ENCODE measurements at regions not wholly inside any gene's neighbourhood (a gene's known extent, or its start where the extent isn't known, plus 50 kb on each side); places are given as distances from the start of the nearest gene placed in this dataset.
A peak's percentile ranks its signal among the peaks of the same experiment; 100 is the strongest.
"Not testable (repeated sequence)": the region's sequence is repeated elsewhere in the genome, so short reads cannot be mapped to it uniquely, and the experiment has no call there.

DNA sequence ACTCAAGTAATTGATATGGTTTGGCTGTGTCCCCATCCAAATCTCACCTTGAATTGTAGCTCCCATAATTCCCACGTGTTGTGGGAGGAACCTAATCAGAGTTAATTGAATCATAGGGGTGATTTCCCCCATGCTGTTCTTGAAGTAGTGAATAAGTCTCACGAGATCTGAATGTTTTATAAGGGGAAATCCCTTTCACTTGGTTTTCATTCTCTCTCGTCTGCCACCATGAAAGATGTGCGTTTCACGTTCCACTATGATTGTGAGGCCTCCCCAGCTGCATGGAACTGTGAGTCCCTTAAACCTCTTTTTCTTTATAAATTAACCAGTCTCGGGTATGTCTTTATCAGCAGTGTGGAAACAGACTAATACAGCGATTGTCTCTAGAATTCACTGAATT lies 135.4 kb downstream of the BACH1 start (continued):
- TF ChIP-seq, protein P1, sequence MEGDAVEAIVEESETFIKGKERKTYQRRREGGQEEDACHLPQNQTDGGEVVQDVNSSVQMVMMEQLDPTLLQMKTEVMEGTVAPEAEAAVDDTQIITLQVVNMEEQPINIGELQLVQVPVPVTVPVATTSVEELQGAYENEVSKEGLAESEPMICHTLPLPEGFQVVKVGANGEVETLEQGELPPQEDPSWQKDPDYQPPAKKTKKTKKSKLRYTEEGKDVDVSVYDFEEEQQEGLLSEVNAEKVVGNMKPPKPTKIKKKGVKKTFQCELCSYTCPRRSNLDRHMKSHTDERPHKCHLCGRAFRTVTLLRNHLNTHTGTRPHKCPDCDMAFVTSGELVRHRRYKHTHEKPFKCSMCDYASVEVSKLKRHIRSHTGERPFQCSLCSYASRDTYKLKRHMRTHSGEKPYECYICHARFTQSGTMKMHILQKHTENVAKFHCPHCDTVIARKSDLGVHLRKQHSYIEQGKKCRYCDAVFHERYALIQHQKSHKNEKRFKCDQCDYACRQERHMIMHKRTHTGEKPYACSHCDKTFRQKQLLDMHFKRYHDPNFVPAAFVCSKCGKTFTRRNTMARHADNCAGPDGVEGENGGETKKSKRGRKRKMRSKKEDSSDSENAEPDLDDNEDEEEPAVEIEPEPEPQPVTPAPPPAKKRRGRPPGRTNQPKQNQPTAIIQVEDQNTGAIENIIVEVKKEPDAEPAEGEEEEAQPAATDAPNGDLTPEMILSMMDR (conservative IDR thresholded peaks at IDR 0.05; ENCODE audit: low read depth, low read length) = no peak

DNA sequence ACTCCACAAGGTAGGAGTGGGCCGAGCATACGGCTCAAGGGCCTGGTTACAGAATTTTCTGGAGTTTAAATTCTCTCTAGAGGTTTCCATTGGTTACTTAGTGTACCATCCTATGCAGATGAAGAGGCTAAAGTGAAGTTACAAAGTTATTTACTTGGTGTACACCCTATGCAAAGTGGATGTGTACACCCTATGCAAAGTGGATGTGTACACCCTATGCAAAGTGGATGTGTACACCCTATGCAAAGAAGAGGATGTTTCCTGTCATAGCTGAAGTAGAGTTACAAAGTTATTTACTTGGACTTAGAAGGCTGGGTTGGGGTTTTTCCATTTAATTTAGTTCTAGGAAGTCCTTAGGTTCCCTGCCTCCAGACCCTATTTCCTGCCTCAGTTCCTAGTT lies 136.3 kb downstream of the BACH1 start:
- H3K23ac ChIP-seq (ENCODE audit: low read depth, low read length); H2BK20ac ChIP-seq (ENCODE audit: low read depth, low read length); H3K36me3 ChIP-seq (ENCODE audit: control insufficient read depth, insufficient read depth, low read length); dilution Hi-C loops (cut with HindIII; ENCODE audit: low sequenced_read_pairs, unreplicated experiment); H2BK5ac ChIP-seq (ENCODE audit: low read depth, low read length, poor library complexity, severe bottlenecking); ATAC-seq (ENCODE audit: low read depth); CTCF ChIA-PET; in situ Hi-C loops (cut with MboI; ENCODE audit: low sequenced_read_pairs); H2BK15ac ChIP-seq (ENCODE audit: low read depth, low read length); H2AFZ ChIP-seq (replicated peaks; ENCODE audit: low read length, poor library complexity); H3K27ac ChIP-seq (ENCODE audit: insufficient read depth, low read length); H3K14ac ChIP-seq (replicated peaks; ENCODE audit: low read depth, low read length); H3K9me3 ChIP-seq (ENCODE audit: control insufficient read depth, insufficient read depth, low read length); POLR2A ChIA-PET (ENCODE audit: unreplicated experiment); H3K4ac ChIP-seq (ENCODE audit: low read depth, low read length); H4K8ac ChIP-seq (ENCODE audit: low read depth in 2 of 2, low read length in 2 of 2); H3K4me3 ChIP-seq (ENCODE audit: insufficient read depth, low read depth, low read length); H2AK9ac ChIP-seq (replicated peaks; ENCODE audit: low read depth, low read length, poor library complexity); DNase-seq; H3K9me1 ChIP-seq (ENCODE audit: insufficient read depth, low read length); BruUV-seq (replicated peaks); H3K4me2 ChIP-seq (ENCODE audit: low read depth, low read length); H2AK5ac ChIP-seq (ENCODE audit: low read depth, low read length); H4K20me1 ChIP-seq (ENCODE audit: insufficient read depth, low read length); H3K56ac ChIP-seq (ENCODE audit: extremely low read depth, insufficient read depth, low read length); H3K9ac ChIP-seq (ENCODE audit: low read depth, low read length); H4K91ac ChIP-seq (ENCODE audit: insufficient read depth, low read depth, low read length); H3K27me3 ChIP-seq (ENCODE audit: control insufficient read depth, insufficient read depth, low read length): not testable (repeated sequence)
- peaks cover 4 to 13% of the 10 kb centered on the region in 2 experiments; a peak in 3 of 4 replicates for H3K79me1 ChIP-seq (ENCODE audit: low read depth in 1 of 2, low read length in 2 of 2)
- peak overlapping the region; percentile 89 for H3K18ac ChIP-seq (ENCODE audit: low read depth, low read length)
- peaks cover 10% of the 10 kb centered on the region for H3K4me1 ChIP-seq (ENCODE audit: control insufficient read depth, insufficient read depth, low read length)
- intact Hi-C loops (cut with micrococcal nuclease) = loop anchor here (5.0 kb wide), 1 partner anchor 53 kb away; no protein-coding TSS in a partner anchor
- H4K5ac ChIP-seq (ENCODE audit: low read depth, low read length) = peak overlapping the region; percentile 100
- H2BK120ac ChIP-seq (ENCODE audit: low read depth, low read length) = 0 out of 2 replicates have a peak overlapping the region, but pooled peaks have one; percentile 73
- whole genome bisulfite sequencing, 2 experiments (ENCODE audit: extremely low coverage in 2 of 2, insufficient read length in 1 of 2) = no CpG with 5 or more reads among the region's 2 CpGs
